Upper lobe of right lung (tissue), 1 donor: ENCODE measurements at regions not wholly inside any gene's neighbourhood (a gene's known extent, or its start where the extent isn't known, plus 50 kb on each side); places are given as distances from the start of the nearest gene placed in this dataset.

Experiments used
- ATAC-seq: fragments of 200-7000 bp; cut with Tn5 transposase; one replicate; pipeline ENCODE4 v1.9.1; 2020; ENCODE audit warnings: mild to moderate bottlenecking, moderate library complexity
- DNase-seq: peaks from one replicate; pipeline ENCODE4 v3.0.0-alpha.2; 2020
- H3K27ac ChIP-seq: fragments of 200-600 bp; one replicate; pipeline ENCODE4 v1.8.0; 2022
- H3K27me3 ChIP-seq: fragments of 200-600 bp; one replicate; pipeline ENCODE4 v1.8.0; 2022; ENCODE audit warnings: mild to moderate bottlenecking
- H3K36me3 ChIP-seq: fragments of 200-600 bp; one replicate; pipeline ENCODE4 v1.8.0; 2022
- H3K4me1 ChIP-seq: fragments of 200-600 bp; one replicate; pipeline ENCODE4 v1.8.0; 2022
- H3K4me3 ChIP-seq: fragments of 200-600 bp; one replicate; pipeline ENCODE4 v1.8.0; 2022; ENCODE audit warnings: mild to moderate bottlenecking
- H3K9me3 ChIP-seq: fragments of 200-600 bp; one replicate; pipeline ENCODE4 v1.8.0; 2022
- intact Hi-C: fragments of 100-400 bp; cut with DNase I; formaldehyde crosslinking; loops from one replicate; pipeline ENCODE4 v1.11.0; 2022
- TF ChIP-seq, protein P1 (sequence below): fragments of 200-600 bp; IDR thresholded peaks from one replicate; pipeline ENCODE4 v1.8.0; 2022; ENCODE audit warnings: antibody characterized with exemption
- donor health status: DM: no; HTN: yes; CAD: no; lungs with severe emphysema.

DNA sequence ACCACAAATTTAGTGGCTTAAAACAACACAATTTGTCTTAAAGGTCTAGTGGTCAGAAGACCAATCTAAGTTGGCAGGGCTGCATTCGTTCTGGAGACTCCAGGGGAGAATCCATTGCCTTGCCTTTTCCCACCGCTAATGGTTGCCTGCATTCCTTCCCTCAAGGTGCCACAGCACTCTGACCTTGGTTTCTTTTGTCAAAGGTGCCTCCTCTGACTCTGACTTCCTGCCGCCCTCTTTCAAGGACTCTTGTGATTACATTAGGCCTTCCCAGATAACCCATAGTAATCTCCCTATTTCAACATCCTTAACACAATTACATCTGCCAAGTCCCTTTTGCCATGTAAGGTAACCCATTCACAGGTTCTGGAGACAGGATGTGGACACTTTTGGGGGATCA is 145.3 kb downstream of the S1PR1 start:
- no peak for DNase-seq
- intact Hi-C loops = no loop called here
- Histone ChIP-seq H3K27me3 (no peaks in the 10 kb centered on the region), H3K4me3 (no peak overlapping the region), H3K9me3 (no peaks in the 10 kb centered on the region), H3K36me3 (no peaks in the 10 kb centered on the region), H3K27ac (no peak overlapping the region), H3K4me1 (no peaks in the 10 kb centered on the region)
- TF ChIP-seq, protein P1, sequence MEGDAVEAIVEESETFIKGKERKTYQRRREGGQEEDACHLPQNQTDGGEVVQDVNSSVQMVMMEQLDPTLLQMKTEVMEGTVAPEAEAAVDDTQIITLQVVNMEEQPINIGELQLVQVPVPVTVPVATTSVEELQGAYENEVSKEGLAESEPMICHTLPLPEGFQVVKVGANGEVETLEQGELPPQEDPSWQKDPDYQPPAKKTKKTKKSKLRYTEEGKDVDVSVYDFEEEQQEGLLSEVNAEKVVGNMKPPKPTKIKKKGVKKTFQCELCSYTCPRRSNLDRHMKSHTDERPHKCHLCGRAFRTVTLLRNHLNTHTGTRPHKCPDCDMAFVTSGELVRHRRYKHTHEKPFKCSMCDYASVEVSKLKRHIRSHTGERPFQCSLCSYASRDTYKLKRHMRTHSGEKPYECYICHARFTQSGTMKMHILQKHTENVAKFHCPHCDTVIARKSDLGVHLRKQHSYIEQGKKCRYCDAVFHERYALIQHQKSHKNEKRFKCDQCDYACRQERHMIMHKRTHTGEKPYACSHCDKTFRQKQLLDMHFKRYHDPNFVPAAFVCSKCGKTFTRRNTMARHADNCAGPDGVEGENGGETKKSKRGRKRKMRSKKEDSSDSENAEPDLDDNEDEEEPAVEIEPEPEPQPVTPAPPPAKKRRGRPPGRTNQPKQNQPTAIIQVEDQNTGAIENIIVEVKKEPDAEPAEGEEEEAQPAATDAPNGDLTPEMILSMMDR = no peak
- peak; percentile 81 for ATAC-seq

DNA sequence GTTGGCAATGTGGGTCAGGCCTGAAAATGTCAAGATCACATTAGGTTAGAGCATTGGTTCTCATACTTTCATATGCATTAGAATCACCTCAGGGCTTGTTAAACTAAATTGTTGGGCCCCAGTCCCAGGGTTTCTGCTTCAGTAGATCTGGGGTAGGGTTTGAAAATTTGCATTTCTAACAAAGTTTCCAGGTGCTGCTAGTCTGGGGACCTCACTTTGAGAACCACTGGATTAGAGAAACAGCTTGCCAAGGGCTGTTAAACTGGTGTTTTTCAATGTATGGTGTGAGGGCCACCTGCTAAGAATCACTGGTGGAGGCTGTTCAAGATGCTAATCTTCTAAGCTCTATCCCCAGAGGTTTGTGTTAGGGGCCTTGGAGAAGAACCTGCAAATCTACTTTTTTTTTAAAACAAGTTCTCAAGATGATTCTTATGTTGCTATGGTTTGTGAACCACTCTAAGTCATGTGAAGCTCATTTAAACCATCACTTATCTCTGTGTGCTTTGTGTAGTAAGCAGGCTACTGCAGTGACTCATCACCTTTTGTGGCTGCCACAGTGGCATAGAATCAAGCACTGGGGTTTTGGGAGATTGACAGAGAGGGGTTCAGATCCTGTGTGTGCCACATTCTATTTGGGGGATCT is 152.2 kb downstream of the S1PR1 start:
- no peak for DNase-seq
- H3K36me3 ChIP-seq = no peaks in the 10 kb centered on the region
- TF ChIP-seq, protein P1 = no peak
- H3K27me3 ChIP-seq = no peaks in the 10 kb centered on the region
- no peaks in the 10 kb centered on the region for H3K4me1 ChIP-seq
- intact Hi-C loops = no loop called here
- no peaks in the 10 kb centered on the region for H3K9me3 ChIP-seq
- H3K27ac ChIP-seq = no peak overlapping the region
- no peak overlapping the region for H3K4me3 ChIP-seq
- ATAC-seq = no peak

DNA sequence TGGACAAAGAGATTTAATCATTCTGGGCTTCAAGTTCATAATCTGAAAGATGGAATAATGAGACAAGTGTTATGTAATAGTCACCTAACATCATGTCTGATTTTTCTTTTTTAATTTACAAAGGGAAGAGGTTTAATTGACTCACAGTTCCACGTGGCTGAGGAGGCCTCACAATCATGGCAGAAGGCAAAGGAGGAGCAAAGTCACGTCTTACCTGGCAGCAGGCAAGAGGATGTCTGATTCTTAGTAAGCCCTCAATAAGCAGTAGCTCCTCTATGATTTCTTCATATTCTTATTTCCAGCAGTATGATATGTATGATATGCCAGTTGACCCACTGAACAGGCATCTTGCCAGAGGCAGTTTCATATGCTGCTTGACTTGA is 152.7 kb downstream of the S1PR1 start:
- H3K4me3 ChIP-seq = no peak overlapping the region
- H3K9me3 ChIP-seq = no peaks in the 10 kb centered on the region
- no peaks in the 10 kb centered on the region for H3K4me1 ChIP-seq
- intact Hi-C loops = no loop called here
- no peak overlapping the region for H3K27ac ChIP-seq
- DNase-seq (no peak), ATAC-seq (no peak)
- TF ChIP-seq, protein P1 = no peak
- H3K36me3 ChIP-seq = no peaks in the 10 kb centered on the region
- no peaks in the 10 kb centered on the region for H3K27me3 ChIP-seq

DNA sequence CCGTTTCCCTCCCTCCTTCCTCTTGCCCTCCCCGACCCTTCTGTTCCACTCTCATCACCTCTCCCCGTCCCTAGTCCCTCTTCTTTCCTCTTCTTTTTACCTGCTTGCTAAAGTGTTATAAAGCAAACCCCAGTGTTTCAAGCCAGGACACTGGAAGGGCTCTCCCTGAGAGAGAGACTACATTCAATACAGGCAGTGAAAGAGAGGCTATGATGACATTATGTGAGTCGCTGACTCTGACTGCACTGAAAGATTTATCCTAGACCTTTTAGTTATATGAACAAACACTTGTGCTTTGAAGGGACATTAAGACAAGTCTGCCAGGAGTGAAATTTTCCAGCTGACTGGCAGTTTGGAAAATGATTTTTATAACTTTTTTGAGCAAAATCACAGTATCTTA is 155.7 kb downstream of the S1PR1 start:
- ATAC-seq = no peak
- H3K36me3 ChIP-seq = no peaks in the 10 kb centered on the region
- no peaks in the 10 kb centered on the region for H3K4me1 ChIP-seq
- TF ChIP-seq, protein P1 = no peak
- no peak for DNase-seq
- H3K27me3 ChIP-seq = no peaks in the 10 kb centered on the region
- H3K9me3 ChIP-seq = no peaks in the 10 kb centered on the region
- no peak overlapping the region for H3K4me3 ChIP-seq
- intact Hi-C loops = no loop called here
- H3K27ac ChIP-seq = no peak overlapping the region

DNA sequence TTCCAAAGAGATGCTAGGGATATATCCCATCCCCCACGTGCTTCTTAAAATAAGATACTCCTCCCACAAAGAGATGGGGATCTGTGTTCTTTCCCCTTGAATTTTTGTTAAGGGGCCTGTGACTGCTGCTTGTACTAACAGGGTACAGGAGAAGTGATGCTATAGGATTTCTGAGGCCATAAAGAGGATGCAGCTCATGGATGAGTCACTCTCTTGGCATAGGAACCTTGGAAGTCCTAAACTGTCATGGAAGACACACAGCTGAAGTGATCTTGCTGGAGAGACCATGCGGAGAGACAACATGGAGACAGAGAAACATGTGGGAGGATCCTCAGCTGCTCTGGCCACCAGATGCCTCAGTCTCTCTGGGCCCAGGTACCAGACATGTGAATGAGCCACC is 157.2 kb downstream of the S1PR1 start:
- DNase-seq (no peak), ATAC-seq (no peak)
- intact Hi-C loops = no loop called here
- Histone ChIP-seq H3K9me3 (no peaks in the 10 kb centered on the region), H3K4me3 (no peak overlapping the region), H3K27me3 (no peaks in the 10 kb centered on the region), H3K27ac (no peak overlapping the region), H3K4me1 (no peaks in the 10 kb centered on the region), H3K36me3 (no peaks in the 10 kb centered on the region)
- TF ChIP-seq, protein P1 = no peak

DNA sequence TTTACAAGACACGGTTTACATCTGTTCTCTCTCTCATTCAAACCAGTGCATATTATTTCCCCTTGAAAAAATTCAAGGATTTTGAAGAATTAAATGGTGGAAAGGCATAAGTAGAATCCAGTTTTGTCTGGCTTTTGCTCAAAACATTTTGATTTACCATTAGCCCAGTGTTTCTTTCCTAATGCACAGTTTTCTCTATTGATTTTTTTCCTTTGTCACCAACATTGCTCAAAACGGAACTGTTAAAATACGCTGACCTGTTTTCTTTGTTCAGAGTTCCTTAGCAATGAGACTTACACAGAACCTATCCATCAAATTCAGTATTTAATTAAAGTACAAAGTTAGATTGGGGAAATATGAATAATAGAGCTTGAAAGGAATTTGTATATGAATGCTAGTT is 162.4 kb downstream of the S1PR1 start:
- ATAC-seq (no peak), DNase-seq (no peak)
- Histone ChIP-seq H3K4me1 (no peaks in the 10 kb centered on the region), H3K27me3 (no peaks in the 10 kb centered on the region), H3K4me3 (no peak overlapping the region), H3K36me3 (no peaks in the 10 kb centered on the region), H3K9me3 (no peaks in the 10 kb centered on the region), H3K27ac (no peak overlapping the region)
- intact Hi-C loops = no loop called here
- TF ChIP-seq, protein P1 = no peak
